Esophagus (tissue), 2 donors: ENCODE measurements at regions not wholly inside any gene's neighbourhood (a gene's known extent, or its start where the extent isn't known, plus 50 kb on each side); places are given as distances from the start of the nearest gene placed in this dataset.
"Not testable (repeated sequence)": the region's sequence is repeated elsewhere in the genome, so short reads cannot be mapped to it uniquely, and the experiment has no call there.

Experiments used
- H3K27ac ChIP-seq, 2 donors: one replicate each; pipeline ENCODE4 v1.5.1; 2013; ENCODE audit warnings: low read depth in 2 of 2, mild to moderate bottlenecking in 2 of 2, inconsistent platforms in 1 of 2, low read length in 1 of 2, moderate library complexity in 1 of 2
- H3K27me3 ChIP-seq, 2 donors: one replicate each; pipeline ENCODE4 v1.6.1; 2013; ENCODE audit warnings: low read length in 2 of 2, control low read depth in 1 of 2, mild to moderate bottlenecking in 1 of 2; ENCODE audit not compliant: insufficient read depth in 2 of 2, control insufficient read depth in 1 of 2
- H3K36me3 ChIP-seq, 2 donors: one replicate each; pipeline ENCODE4 v1.6.1; 2013; ENCODE audit warnings: low read length in 1 of 2; ENCODE audit not compliant: control insufficient read depth in 2 of 2, insufficient read depth in 2 of 2
- H3K4me1 ChIP-seq, 2 donors: one replicate each; pipeline ENCODE4 v1.6.1; 2013; ENCODE audit warnings: low read length in 1 of 2; ENCODE audit not compliant: control insufficient read depth in 2 of 2, insufficient read depth in 2 of 2
- H3K4me3 ChIP-seq, 2 donors: one replicate each; pipeline ENCODE4 v1.5.1; 2013; ENCODE audit warnings: low read length in 2 of 2, mild to moderate bottlenecking in 2 of 2, low read depth in 1 of 2, moderate library complexity in 1 of 2
- H3K9me3 ChIP-seq, 2 donors: one replicate each; pipeline ENCODE4 v1.6.1; 2013; ENCODE audit warnings: mild to moderate bottlenecking in 2 of 2, low read depth in 1 of 2, low read length in 1 of 2, moderate library complexity in 1 of 2; ENCODE audit not compliant: control insufficient read depth in 2 of 2, insufficient read depth in 1 of 2
- WGBS, 2 donors: extraction: QIAGEN DNeasy Blood & Tissue Kit; methylation state at CpG; one replicate each; pipeline ENCODE4 v1.1.7; 2013; 5-methylcytosine and 5-hydroxymethylcytosine counted together
- donor health status: healthy with polysubstance abuse.
- donor health status: Bipolar disorder and iron deficiency.

DNA sequence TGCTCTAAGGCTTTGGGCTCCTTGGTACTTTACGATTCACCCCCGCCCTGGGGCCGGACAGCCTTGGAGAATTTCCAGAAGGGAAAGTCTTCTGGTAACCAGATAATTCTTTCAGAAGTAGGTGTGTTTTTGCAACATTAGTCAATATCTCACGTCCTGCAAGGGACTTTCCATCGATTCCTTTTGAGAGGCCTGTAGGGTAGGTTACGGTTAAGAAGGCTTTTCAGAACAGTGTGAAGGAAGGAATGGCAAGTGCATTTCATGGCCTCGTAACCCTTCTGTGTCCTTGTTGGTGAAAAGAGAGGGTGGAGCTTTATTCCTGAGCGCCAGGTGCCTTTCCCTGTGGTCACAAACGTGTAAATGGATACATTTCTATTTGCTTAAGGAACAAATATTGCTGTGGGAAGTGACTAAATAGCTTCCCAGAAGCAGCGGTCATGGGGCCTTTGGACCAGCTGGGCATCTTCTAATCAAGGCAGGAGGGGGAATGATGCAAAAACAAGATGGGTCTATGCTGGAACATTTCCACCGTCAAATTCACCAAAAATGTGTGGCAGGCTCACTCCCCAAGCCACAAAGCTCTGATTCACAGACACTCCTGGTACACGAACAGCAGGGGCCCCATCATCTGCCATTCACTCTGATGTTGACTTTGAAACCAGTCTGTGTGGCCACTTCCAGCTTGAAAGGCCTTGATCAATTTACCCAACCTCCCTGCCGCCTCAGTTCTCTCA, 99.2 kb downstream of the ANKRD10 start:
- no peak overlapping the region for H3K4me3 ChIP-seq
- H3K9me3 ChIP-seq = no peaks in the 10 kb centered on the region
- no peak overlapping the region for H3K27ac ChIP-seq
- peaks cover 0 to 4% of the 10 kb centered on the region in 2 donors for H3K4me1 ChIP-seq
- 56 to 59% methylated on average over 13 of the region's 13 CpGs for WGBS, 2 donors
- peaks cover 0 to 6% of the 10 kb centered on the region in 2 donors for H3K27me3 ChIP-seq
- no peaks in the 10 kb centered on the region for H3K36me3 ChIP-seq

DNA sequence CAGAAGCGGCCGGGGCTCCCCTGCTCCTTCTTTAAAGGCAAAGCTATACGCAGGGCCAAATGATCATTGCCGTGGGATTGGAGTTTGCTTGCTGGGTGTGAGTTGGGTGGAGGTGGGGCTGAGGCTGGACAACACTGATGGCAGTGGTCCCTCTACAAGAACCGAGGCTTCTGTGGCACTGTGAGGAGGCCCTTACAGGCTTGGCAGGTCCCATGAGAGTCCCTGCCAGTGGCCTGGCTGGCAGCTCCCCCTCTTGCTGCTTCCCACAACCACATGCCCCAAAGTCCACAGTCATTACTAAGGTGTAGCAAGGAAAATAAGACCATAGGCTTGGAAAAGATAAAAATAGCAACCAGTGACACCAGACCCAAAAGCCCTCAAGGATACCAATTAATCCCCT, 98.4 kb downstream of the ANKRD10 start:
- Histone ChIP-seq H3K27me3 (peaks cover 0 to 3% of the 10 kb centered on the region in 2 donors), H3K27ac (no peak overlapping the region), H3K4me1 (peaks cover 0 to 4% of the 10 kb centered on the region in 2 donors), H3K4me3 (no peak overlapping the region), H3K9me3 (no peaks in the 10 kb centered on the region), H3K36me3 (no peaks in the 10 kb centered on the region)
- 71 to 76% methylated on average over 5 of the region's 5 CpGs for WGBS, 2 donors

DNA sequence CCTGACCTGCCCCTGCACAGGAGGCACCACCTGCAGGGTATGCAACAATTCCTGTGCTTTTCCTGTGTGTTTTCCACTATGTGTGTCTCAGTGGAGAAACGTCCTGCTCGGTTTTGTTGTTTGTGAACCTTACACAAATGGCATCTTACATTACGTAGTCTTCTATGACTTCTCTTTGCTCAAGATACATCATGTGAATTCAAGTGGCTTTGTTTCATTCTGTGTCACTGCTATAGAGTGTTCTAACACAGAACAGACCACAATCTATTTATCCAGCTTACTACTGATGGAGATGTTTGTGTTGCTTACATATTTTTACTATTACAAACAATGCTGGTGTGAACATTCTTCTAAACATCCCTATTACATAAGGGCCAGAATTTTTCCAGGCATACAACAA, 97.7 kb downstream of the ANKRD10 start:
- 77 to 82% methylated on average over 3 of the region's 3 CpGs for WGBS, 2 donors
- no peaks in the 10 kb centered on the region for H3K9me3 ChIP-seq
- no peak overlapping the region for H3K27ac ChIP-seq
- H3K36me3 ChIP-seq = no peaks in the 10 kb centered on the region
- H3K27me3 ChIP-seq = no peaks in the 10 kb centered on the region
- no peak overlapping the region for H3K4me3 ChIP-seq
- H3K4me1 ChIP-seq = peaks cover 0 to 2% of the 10 kb centered on the region in 2 donors

DNA sequence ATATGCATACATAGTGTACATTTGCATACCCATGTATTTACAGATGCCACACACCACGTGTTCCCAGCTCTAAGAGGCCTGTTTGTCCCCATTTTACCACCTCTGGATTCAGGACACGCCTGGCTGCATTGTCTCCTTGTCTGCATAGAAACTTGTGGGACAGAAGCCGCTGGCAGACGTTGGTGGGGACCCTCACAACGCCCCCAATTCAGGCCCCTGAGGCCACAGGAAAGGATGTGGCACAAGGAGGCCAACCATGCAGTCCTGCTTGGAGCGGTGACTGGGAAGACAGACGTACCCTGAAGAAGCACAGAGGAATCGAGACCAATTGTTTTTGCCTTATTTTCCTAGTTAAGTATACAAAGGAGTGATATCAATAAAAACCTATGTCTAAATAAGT, 96.1 kb downstream of the ANKRD10 start:
- no peaks in the 10 kb centered on the region for H3K9me3 ChIP-seq
- WGBS, 2 donors = 77 to 78% methylated on average over 8 of the region's 8 CpGs
- H3K4me3 ChIP-seq = no peak overlapping the region
- H3K4me1 ChIP-seq = no peaks in the 10 kb centered on the region
- H3K36me3 ChIP-seq = no peaks in the 10 kb centered on the region
- no peak overlapping the region for H3K27ac ChIP-seq
- H3K27me3 ChIP-seq = no peaks in the 10 kb centered on the region

DNA sequence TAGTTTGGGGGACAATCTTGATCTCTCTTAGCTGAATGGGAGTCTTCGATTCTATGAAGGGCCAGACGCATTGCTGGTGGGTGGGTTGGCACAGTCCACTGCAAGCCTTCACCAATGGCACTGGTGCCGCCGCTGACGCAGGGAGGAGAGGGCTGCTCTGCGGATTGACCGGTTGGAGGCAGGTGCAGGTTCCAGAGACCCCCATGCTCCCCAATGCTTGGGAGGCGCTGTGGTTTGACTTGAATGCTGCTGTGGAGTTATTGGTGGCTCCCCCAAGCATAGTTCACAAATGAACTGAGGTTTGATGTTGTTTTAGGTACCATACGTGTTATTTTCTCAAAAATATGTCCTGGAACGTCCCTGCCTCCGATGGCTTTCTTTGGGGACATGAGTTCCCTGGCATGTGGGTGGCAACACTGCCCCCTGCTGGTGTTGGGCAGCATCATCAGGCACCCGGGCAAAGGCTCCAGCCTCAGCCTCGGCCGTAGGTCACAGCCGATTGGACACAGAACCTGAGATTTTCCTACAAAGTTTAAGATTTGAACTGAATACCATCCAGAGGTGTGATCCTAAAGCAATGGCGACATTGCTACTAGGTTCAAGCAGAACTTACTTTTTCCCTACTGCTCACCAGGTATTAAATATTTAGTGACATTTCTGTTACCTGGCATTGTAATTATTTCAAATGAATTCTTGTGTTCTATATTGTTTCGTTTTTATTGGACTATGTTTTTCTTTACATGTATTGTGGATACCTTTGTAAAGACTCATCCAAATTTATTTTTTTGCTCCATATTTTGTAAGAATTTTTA, 95.5 kb downstream of the ANKRD10 start:
- no peak overlapping the region for H3K27ac ChIP-seq
- no peaks in the 10 kb centered on the region for H3K9me3 ChIP-seq
- no peaks in the 10 kb centered on the region for H3K27me3 ChIP-seq
- 32% methylated on average over 17 of the region's 17 CpGs for WGBS, 2 donors
- no peaks in the 10 kb centered on the region for H3K36me3 ChIP-seq
- no peaks in the 10 kb centered on the region for H3K4me1 ChIP-seq
- H3K4me3 ChIP-seq = no peak overlapping the region

DNA sequence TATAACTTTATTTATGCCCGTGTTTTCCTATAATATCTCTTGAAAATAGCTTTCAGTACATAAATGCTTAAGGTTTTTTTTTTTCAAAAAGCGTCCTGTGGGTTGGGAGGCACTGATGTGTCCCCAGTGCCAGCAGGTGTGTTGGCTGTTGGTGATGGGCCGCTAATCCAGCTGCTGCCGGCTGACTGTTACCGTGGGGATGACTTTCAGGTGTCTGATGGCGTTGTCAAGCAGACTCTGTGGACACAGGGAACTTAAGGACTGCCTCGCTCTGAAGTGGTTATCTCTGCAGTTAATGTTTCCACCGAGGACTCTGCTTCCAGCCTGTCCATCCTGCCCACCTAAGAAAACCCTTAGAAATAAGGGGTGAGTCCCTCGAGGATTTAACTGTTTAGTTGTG, 94.5 kb downstream of the ANKRD10 start:
- Histone ChIP-seq H3K4me1 (no peaks in the 10 kb centered on the region), H3K36me3 (no peaks in the 10 kb centered on the region), H3K27ac (no peak overlapping the region), H3K9me3 (no peaks in the 10 kb centered on the region), H3K4me3 (no peak overlapping the region), H3K27me3 (no peaks in the 10 kb centered on the region)
- WGBS, 2 donors = 67 to 70% methylated on average over 9 of the region's 9 CpGs

DNA sequence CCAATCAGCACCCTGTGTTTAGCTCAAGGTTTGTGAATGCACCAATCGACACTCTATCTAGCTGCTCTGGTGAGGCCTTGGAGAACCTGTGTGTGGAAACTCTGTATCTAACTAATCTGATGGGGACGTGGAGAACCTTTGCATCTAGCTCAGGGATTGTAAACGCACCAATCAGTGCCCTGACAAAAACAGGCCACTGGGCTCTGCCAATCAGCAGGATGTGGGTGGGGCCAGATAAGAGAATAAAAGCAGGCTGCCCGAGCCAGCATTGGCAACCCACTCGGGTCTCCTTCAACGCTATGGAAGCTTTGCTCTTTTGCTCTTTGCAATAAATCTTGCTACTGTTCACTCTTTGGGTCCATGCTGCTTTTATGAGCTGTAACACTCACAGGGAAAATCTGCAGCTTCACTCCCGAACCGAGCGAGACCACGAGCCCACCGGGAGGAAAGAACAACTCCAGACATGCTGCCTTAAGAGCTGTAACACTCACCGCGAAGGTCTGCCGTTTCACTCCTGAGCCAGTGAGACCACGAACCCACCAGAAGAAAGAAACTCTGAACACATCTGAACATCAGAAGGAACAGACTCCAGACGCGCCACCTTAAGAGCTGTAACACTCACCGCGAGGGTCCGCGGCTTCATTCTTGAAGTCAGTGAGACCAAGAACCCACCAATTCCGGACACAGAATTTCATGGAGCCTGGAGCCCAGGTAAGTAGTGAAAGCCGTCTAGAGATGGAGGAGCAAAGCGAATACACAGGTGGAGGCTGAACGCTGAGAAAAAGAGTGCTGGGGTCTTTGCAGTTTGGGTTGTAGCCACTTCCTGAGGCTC, 92.8 kb downstream of the ANKRD10 start:
- H3K36me3 ChIP-seq, H3K27me3 ChIP-seq, H3K27ac ChIP-seq, H3K4me1 ChIP-seq, H3K9me3 ChIP-seq, H3K4me3 ChIP-seq: not testable (repeated sequence)
- 86 to 88% methylated on average over 25 of the region's 25 CpGs for WGBS, 2 donors

DNA sequence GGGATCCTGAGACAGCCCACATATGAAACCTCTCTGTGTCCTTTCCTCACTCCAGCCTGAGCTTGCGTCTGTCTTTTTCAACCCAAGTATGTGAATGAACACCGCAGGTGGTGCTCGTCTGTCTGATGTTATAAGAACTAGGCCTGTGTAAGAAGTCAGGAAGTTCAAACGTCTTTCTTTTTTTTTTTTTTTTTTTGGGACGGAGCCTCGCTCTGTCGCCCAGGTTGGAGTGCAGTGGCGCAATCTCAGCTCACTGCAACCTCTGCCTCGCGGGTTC, 92.3 kb downstream of the ANKRD10 start:
- WGBS, 2 donors = 82 to 84% methylated on average over 7 to 10 of the region's 10 CpGs
- H3K9me3 ChIP-seq = no peaks in the 10 kb centered on the region

DNA sequence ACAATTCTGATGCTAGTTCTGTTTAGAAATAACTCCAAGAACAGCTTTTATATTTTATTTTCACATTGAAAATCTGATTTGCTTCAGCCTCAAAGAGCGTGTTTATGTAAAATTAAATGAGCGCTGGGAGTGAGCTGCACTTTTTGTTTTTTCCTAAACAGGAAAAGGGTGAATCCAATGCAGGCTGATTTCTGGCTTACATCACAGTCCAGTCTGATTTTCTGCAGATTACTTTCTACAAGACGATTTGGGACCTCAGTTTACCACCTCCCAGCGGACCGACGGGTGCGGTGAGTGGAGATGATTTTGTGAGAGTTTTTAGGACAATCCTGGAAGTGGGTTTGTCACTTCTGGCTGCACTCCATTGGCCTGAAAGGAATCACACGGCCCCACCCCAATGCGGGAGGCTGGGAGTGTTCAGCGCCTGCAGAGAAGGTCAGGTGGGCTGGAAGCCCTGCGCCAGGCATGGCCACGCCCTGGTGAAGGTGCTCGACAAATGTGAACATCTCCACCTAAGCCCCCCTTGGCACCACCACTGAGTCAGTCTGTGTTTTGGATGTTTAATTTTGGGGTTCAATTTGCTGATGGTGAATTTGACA, 90.1 kb downstream of the ANKRD10 start:
- 75 to 76% methylated on average over 13 of the region's 13 CpGs for WGBS, 2 donors
- H3K4me3 ChIP-seq = no peak overlapping the region
- no peaks in the 10 kb centered on the region for H3K27me3 ChIP-seq
- H3K9me3 ChIP-seq = no peaks in the 10 kb centered on the region
- no peaks in the 10 kb centered on the region for H3K36me3 ChIP-seq
- H3K4me1 ChIP-seq = no peaks in the 10 kb centered on the region
- H3K27ac ChIP-seq = no peak overlapping the region

More for the DNA sequence above, 92.3 kb downstream of the ANKRD10 start:
- Histone ChIP-seq H3K4me3 (no peak overlapping the region), H3K36me3 (no peaks in the 10 kb centered on the region), H3K27ac (no peak overlapping the region), H3K27me3 (no peaks in the 10 kb centered on the region), H3K4me1 (no peaks in the 10 kb centered on the region)
